ENCODE measurements at regions not wholly inside any gene's neighbourhood (a gene's known extent, or its start where the extent isn't known, plus 50 kb on each side); places are given as distances from the start of the nearest gene placed in this dataset.
"Not testable (repeated sequence)": the region's sequence is repeated elsewhere in the genome, so short reads cannot be mapped to it uniquely, and the experiment has no call there.

GRCh38 chr5:157976429-157976828, 117.5 kb upstream of the CLINT1 start:
- no peak for DNase-seq
- Histone ChIP-seq H3K9me3 (no peaks in the 10 kb centered on the region), H3K4me1 (peaks cover 0 to 8% (median 2%) of the 10 kb centered on the region in 4 donors), H3K36me3 (no peaks in the 10 kb centered on the region), H3K4me3 (no peak overlapping the region), H3K27me3 (no peaks in the 10 kb centered on the region), H3K27ac (no peak overlapping the region)
- intact Hi-C loops (cut with DNase I; ENCODE audit: low total_unique reads), result no loop called here
- TF ChIP-seq, protein P1, sequence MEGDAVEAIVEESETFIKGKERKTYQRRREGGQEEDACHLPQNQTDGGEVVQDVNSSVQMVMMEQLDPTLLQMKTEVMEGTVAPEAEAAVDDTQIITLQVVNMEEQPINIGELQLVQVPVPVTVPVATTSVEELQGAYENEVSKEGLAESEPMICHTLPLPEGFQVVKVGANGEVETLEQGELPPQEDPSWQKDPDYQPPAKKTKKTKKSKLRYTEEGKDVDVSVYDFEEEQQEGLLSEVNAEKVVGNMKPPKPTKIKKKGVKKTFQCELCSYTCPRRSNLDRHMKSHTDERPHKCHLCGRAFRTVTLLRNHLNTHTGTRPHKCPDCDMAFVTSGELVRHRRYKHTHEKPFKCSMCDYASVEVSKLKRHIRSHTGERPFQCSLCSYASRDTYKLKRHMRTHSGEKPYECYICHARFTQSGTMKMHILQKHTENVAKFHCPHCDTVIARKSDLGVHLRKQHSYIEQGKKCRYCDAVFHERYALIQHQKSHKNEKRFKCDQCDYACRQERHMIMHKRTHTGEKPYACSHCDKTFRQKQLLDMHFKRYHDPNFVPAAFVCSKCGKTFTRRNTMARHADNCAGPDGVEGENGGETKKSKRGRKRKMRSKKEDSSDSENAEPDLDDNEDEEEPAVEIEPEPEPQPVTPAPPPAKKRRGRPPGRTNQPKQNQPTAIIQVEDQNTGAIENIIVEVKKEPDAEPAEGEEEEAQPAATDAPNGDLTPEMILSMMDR (IDR thresholded peaks at IDR 0.05), result no peak

DNA sequence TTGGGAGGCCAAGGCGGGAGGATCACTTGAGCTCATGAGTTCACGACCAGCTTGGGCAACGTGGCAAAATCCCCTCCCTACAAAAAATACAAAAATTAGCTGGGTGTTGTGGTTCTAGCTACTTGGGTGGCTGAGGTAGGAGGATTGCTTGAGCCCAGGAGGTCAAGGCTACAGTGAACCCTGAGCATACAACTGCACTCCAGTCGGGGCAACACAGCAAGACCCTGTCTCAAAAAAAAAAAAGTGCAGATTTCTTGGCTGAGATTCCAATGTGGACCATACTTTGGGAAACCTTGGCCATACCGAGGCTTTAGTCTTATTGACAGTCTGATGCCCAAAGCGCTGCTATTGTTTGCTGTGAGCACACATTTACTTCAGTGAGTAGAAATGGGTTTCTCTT, 113.6 kb upstream of the CLINT1 start:
- H3K4me3 ChIP-seq, result no peak overlapping the region
- no peaks in the 10 kb centered on the region for H3K27me3 ChIP-seq
- intact Hi-C loops (cut with DNase I; ENCODE audit: low total_unique reads), result no loop called here
- no peaks in the 10 kb centered on the region for H3K36me3 ChIP-seq
- TF ChIP-seq, protein P1 (IDR thresholded peaks at IDR 0.05), result no peak
- H3K9me3 ChIP-seq, result no peaks in the 10 kb centered on the region
- H3K27ac ChIP-seq, result no peak overlapping the region
- DNase-seq, result no peak
- peaks cover 0 to 11% (median 2%) of the 10 kb centered on the region in 4 donors for H3K4me1 ChIP-seq

DNA sequence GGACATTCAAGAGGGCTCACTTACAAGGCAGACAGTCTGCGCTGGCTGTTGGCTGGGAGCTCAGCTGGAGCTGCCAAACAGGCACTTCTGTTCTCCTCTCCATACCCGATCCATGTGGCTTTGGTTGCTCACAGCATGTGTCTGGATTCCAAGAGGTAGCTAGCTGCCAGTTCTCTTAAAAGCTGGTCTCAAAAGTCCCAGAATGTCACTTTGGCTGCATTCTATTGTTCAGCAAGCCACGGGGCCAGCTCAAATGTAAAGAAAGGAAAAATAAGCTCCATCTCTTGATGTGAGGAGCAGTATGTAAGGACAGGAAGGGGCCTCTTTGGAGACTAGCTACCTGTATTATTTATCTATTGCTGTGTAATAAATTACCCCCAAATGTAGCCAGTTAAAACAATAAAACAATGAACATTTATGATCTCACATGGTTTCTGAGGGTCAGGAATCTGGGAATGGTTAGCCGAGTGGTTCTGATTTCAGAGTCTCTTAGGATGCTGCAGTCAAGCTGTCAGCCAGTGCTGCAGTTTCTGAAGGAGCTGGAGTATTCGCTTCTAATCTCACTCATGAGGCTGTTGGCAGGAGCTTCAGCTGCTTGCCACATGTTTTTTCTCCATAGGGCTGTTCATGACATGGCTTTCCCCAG, 112.7 kb upstream of the CLINT1 start:
- Histone ChIP-seq H3K4me1 (peaks cover 0 to 11% (median 2%) of the 10 kb centered on the region in 4 donors), H3K9me3 (no peaks in the 10 kb centered on the region), H3K27me3 (no peaks in the 10 kb centered on the region), H3K4me3 (no peak overlapping the region), H3K27ac (no peak overlapping the region), H3K36me3 (no peaks in the 10 kb centered on the region)
- TF ChIP-seq, protein P1 (IDR thresholded peaks at IDR 0.05), result no peak
- intact Hi-C loops (cut with DNase I; ENCODE audit: low total_unique reads), result no loop called here
- no peak for DNase-seq

GRCh38 chr5:157968570-157968969, 109.6 kb upstream of the CLINT1 start:
- not testable (repeated sequence) for H3K27me3 ChIP-seq

DNA sequence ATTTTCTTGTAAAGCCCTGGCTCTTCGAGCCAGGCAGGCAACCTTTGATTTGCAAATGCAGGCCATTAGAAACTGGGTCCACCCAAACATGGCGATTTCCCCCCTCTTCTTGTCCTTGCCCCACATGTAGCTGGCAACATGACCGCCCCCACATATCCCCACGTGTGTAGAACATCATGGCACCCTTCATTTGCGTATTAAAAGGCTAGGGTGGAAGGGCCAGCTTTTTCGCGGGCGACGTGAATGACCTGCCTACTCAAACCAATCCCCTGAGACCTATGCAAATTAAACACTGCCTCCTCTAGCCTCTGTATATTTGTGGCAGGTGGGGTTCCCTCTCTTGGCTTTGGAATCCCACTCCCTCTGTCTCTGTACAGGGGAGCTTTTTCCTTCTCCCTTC, 107.0 kb upstream of the CLINT1 start:
- H3K4me3 ChIP-seq, result no peak overlapping the region
- no peaks in the 10 kb centered on the region for H3K9me3 ChIP-seq
- no peaks in the 10 kb centered on the region for H3K4me1 ChIP-seq
- no peaks in the 10 kb centered on the region for H3K36me3 ChIP-seq
- no peak overlapping the region for H3K27ac ChIP-seq
- TF ChIP-seq, protein P1 (IDR thresholded peaks at IDR 0.05), result no peak
- no peaks in the 10 kb centered on the region for H3K27me3 ChIP-seq
- intact Hi-C loops (cut with DNase I; ENCODE audit: low total_unique reads), result no loop called here
- no peak for DNase-seq

More at GRCh38 chr5:157968570-157968969, 109.6 kb upstream of the CLINT1 start:
- H3K4me3 ChIP-seq; DNase-seq; H3K27ac ChIP-seq; H3K9me3 ChIP-seq; intact Hi-C loops (cut with DNase I; ENCODE audit: low total_unique reads); H3K36me3 ChIP-seq: not testable (repeated sequence)
- H3K4me1 ChIP-seq, result peaks cover 0 to 11% (median 2%) of the 10 kb centered on the region in 4 donors

GRCh38 chr5:157965040-157965678, 106.2 kb upstream of the CLINT1 start:
- Histone ChIP-seq H3K4me1 (no peaks in the 10 kb centered on the region), H3K9me3 (no peaks in the 10 kb centered on the region), H3K27me3 (no peaks in the 10 kb centered on the region), H3K4me3 (no peak overlapping the region), H3K27ac (no peak overlapping the region), H3K36me3 (no peaks in the 10 kb centered on the region)
- intact Hi-C loops (cut with DNase I; ENCODE audit: low total_unique reads), result no loop called here
- no peak for DNase-seq
- TF ChIP-seq, protein P1 (IDR thresholded peaks at IDR 0.05), result no peak

Measured in tibial artery (tissue), 4 donors.